Astrocyte (in vitro differentiated cells and primary cell): ENCODE measurements at regions not wholly inside any gene's neighbourhood (a gene's known extent, or its start where the extent isn't known, plus 50 kb on each side); places are given as distances from the start of the nearest gene placed in this dataset.

Experiments
- DNase-seq: peaks from one replicate; pipeline ENCODE4 v3.0.0-alpha.2; 2010; ENCODE audit warnings: low read depth
- FAIRE-seq: peaks from 2 replicates; lab custom pipeline; 2011; peaks lifted over from hg19 to GRCh38; lab: Jason Lieb, UNC
- H2AFZ ChIP-seq: 2 replicates; pipeline ENCODE4 v1.6.0; 2012; ENCODE audit warnings: low read depth, low read length, inconsistent platforms
- H3K27ac ChIP-seq: 2 replicates; pipeline ENCODE4 v1.5.1; 2011; ENCODE audit warnings: low read depth, low read length, inconsistent platforms
- H3K27me3 ChIP-seq: 2 replicates; pipeline ENCODE4 v1.6.0; 2011; ENCODE audit warnings: low read length, inconsistent platforms; ENCODE audit not compliant: insufficient read depth
- H3K36me3 ChIP-seq: 2 replicates; pipeline ENCODE4 v1.5.1; 2011; ENCODE audit warnings: low read length, inconsistent platforms; ENCODE audit not compliant: insufficient read depth
- H3K4me1 ChIP-seq: 2 replicates; pipeline ENCODE4 v1.5.1; 2011; ENCODE audit warnings: low read length, inconsistent platforms; ENCODE audit not compliant: insufficient read depth
- H3K4me2 ChIP-seq: 2 replicates; pipeline ENCODE4 v1.6.0; 2012; ENCODE audit warnings: low read length, inconsistent platforms
- H3K4me3 ChIP-seq: 2 replicates; pipeline ENCODE4 v1.5.1; 2011; ENCODE audit warnings: low read depth, mild to moderate bottlenecking, low read length, inconsistent platforms; ENCODE audit not compliant: insufficient read depth
- H3K79me2 ChIP-seq: 2 replicates; pipeline ENCODE4 v1.6.0; 2012; ENCODE audit warnings: mild to moderate bottlenecking, low read length, inconsistent platforms; ENCODE audit not compliant: insufficient read depth
- H3K9ac ChIP-seq: 2 replicates; pipeline ENCODE4 v1.6.0; 2012; ENCODE audit warnings: mild to moderate bottlenecking, low read length, inconsistent platforms
- H3K9me3 ChIP-seq: 2 replicates; pipeline ENCODE4 v1.5.1; 2012; ENCODE audit warnings: low read depth, mild to moderate bottlenecking, low read length, inconsistent platforms; ENCODE audit not compliant: insufficient read depth
- H4K20me1 ChIP-seq: 2 replicates; pipeline ENCODE4 v1.6.0; 2012; ENCODE audit warnings: low read length, inconsistent platforms; ENCODE audit not compliant: insufficient read depth
- H3K27ac Mint-ChIP-seq: one replicate; pipeline ENCODE4 v1.8.0; 2021; ENCODE audit warnings: mild to moderate bottlenecking, mixed read lengths; ENCODE audit not compliant: unreplicated experiment
- H3K27me3 Mint-ChIP-seq: one replicate; pipeline ENCODE4 v1.8.0; 2021; ENCODE audit warnings: low read depth, mixed read lengths; ENCODE audit not compliant: unreplicated experiment
- H3K36me3 Mint-ChIP-seq: one replicate; pipeline ENCODE4 v1.8.0; 2021; ENCODE audit warnings: low read depth, mixed read lengths; ENCODE audit not compliant: unreplicated experiment
- H3K4me1 Mint-ChIP-seq: one replicate; pipeline ENCODE4 v1.8.0; 2021; ENCODE audit warnings: low read depth, mixed read lengths; ENCODE audit not compliant: unreplicated experiment
- H3K4me3 Mint-ChIP-seq: one replicate; pipeline ENCODE4 v1.8.0; 2021; ENCODE audit warnings: mild to moderate bottlenecking, moderate library complexity, mixed read lengths; ENCODE audit not compliant: unreplicated experiment
- H3K9me3 Mint-ChIP-seq: one replicate; pipeline ENCODE4 v1.8.0; 2021; ENCODE audit warnings: mild to moderate bottlenecking, mixed read lengths; ENCODE audit not compliant: unreplicated experiment
- CTCF ChIP-seq: IDR thresholded peaks from 2 replicates; pipeline ENCODE4 v1.5.1; 2011; ENCODE audit warnings: low read depth, mild to moderate bottlenecking, inconsistent platforms, low read length, moderate library complexity; ENCODE audit not compliant: insufficient read depth
- EZH2 ChIP-seq: IDR thresholded peaks from 2 replicates; pipeline ENCODE4 v1.6.1; 2012; ENCODE audit warnings: mild to moderate bottlenecking, low read length, inconsistent platforms; ENCODE audit not compliant: insufficient read depth

- Mint-ChIP-seq H3K27me3 (peaks cover 44% of the 10 kb centered on the region), H3K36me3 (no peaks in the 10 kb centered on the region), H3K9me3 (no peaks in the 10 kb centered on the region), H3K4me3 (no peak overlapping the region), H3K4me1 (no peaks in the 10 kb centered on the region), H3K27ac (no peak overlapping the region)
- Histone ChIP-seq H3K27me3 (no peaks in the 10 kb centered on the region), H3K9ac (no peak overlapping the region), H4K20me1 (no peaks in the 10 kb centered on the region), H3K4me2 (no peak overlapping the region), H3K36me3 (no peaks in the 10 kb centered on the region), H3K4me1 (no peaks in the 10 kb centered on the region), H3K9me3 (no peaks in the 10 kb centered on the region), H3K27ac (no peak overlapping the region), H2AFZ (no peak overlapping the region), H3K4me3 (no peak overlapping the region), H3K79me2 (no peaks in the 10 kb centered on the region)
- DNase-seq: no peak
- FAIRE-seq: no peak
- TF ChIP-seq EZH2 (no peak), CTCF (no peak)
Observed at GRCh38 chr2:239569401-239570090, 168.7 kb upstream of the HDAC4 start.

DNA sequence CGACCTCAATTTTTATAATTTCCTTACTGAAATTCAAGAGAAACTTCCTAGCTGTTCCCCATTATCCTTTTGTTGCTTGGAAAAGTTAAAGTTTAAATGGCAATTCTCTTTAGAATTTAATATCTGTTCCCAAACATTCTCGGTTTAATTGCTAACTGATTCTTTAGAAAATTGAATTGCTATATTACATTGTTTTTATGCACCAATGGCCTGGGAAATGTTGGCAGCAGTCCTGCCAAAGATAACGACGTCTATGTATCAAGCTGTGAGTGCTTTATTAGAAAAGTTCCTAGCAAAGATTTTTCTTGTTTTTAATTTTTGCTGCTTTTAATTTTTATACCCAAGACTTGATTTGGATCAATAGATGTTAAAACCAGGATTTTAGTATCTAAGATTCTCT, 167.8 kb upstream of the HDAC4 start:
- Histone ChIP-seq H3K4me2 (no peak overlapping the region), H3K27me3 (no peaks in the 10 kb centered on the region), H3K27ac (no peak overlapping the region), H4K20me1 (no peaks in the 10 kb centered on the region), H3K79me2 (no peaks in the 10 kb centered on the region), H2AFZ (no peak overlapping the region), H3K9me3 (no peaks in the 10 kb centered on the region), H3K36me3 (no peaks in the 10 kb centered on the region), H3K4me1 (no peaks in the 10 kb centered on the region), H3K4me3 (no peak overlapping the region), H3K9ac (no peak overlapping the region)
- Mint-ChIP-seq H3K27me3 (peaks cover 47% of the 10 kb centered on the region), H3K36me3 (no peaks in the 10 kb centered on the region), H3K4me1 (no peaks in the 10 kb centered on the region), H3K27ac (no peak overlapping the region), H3K4me3 (no peak overlapping the region), H3K9me3 (no peaks in the 10 kb centered on the region)
- TF ChIP-seq EZH2: no peak
- TF ChIP-seq CTCF: no peak
- FAIRE-seq: no peak
- DNase-seq: no peak

DNA sequence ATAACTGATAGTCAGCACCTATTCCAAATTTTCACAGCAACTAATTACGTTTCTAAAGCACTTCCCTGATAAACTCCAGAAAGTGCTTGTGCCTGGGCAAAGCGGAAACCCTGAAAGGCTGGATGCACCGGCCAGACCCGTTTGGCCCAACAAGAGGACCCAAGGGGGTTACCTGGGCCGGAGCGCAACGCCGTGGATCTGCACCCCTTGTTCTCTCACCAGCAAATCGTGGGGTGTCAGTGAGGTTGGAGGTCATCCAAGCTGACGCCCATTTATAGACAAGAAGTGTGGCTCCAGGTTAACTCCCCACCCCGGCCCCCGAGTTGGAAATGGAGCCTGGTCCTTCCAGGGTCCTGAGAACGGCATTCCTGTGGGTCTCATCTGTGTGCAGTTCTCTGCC, 167.0 kb upstream of the HDAC4 start:
- H3K4me2 ChIP-seq: no peak overlapping the region

More for the DNA sequence above, 167.0 kb upstream of the HDAC4 start:
- Mint-ChIP-seq H3K4me3 (no peak overlapping the region), H3K4me1 (no peaks in the 10 kb centered on the region), H3K27ac (no peak overlapping the region), H3K27me3 (peaks cover 48% of the 10 kb centered on the region), H3K36me3 (no peaks in the 10 kb centered on the region), H3K9me3 (no peaks in the 10 kb centered on the region)
- Histone ChIP-seq H3K27me3 (no peaks in the 10 kb centered on the region), H3K9me3 (no peaks in the 10 kb centered on the region), H3K79me2 (no peaks in the 10 kb centered on the region), H3K27ac (no peak overlapping the region), H3K36me3 (no peaks in the 10 kb centered on the region), H3K9ac (no peak overlapping the region), H4K20me1 (no peaks in the 10 kb centered on the region), H3K4me1 (no peaks in the 10 kb centered on the region), H3K4me3 (no peak overlapping the region), H2AFZ (no peak overlapping the region)
- DNase-seq (no peak), FAIRE-seq (no peak)
- TF ChIP-seq EZH2 (no peak), CTCF (no peak)
